ENCODE measurements at regions not wholly inside any gene's neighbourhood (a gene's known extent, or its start where the extent isn't known, plus 50 kb on each side); places are given as distances from the start of the nearest gene placed in this dataset.

DNA sequence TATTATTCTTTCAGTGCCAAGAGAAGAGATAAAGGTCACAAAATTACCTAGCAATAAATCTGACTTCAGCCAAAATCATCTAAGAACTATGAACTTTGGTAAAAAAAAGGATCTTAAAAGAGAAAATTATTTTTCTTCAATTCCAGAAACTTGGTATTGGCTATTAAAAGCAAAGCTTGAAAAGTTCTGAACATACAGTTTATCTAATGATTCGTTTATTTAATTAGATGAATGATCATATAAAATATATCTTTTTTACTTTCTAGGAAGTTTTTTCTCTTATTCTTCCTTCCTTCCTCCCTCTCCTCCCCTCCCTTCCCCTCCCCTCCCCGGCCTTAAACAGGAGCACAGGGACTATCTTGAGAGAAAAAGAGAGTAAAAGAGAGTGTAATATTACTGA, 536.1 kb downstream of the SOX11 start:
- TF ChIP-seq ZNF710 (CRISPR knock-in tag; IDR thresholded peaks at IDR 0.05; ENCODE audit: borderline replicate concordance) (no peak), GFI1 (CRISPR knock-in tag; IDR thresholded peaks at IDR 0.05; ENCODE audit: borderline replicate concordance) (no peak), PCBP1 (IDR thresholded peaks at IDR 0.05; ENCODE audit: borderline replicate concordance, low read depth, low read length) (0 out of 2 replicates have a peak, but pooled peaks have one; percentile 25), SP2 (CRISPR knock-in tag; IDR thresholded peaks at IDR 0.05) (no peak), ZNF543 (CRISPR knock-in tag; IDR thresholded peaks at IDR 0.05) (no peak), ZNF124 (CRISPR knock-in tag; IDR thresholded peaks at IDR 0.05) (no peak), ZNF879 (CRISPR knock-in tag; IDR thresholded peaks at IDR 0.05) (no peak), RFXAP (CRISPR knock-in tag; IDR thresholded peaks at IDR 0.05; ENCODE audit: borderline replicate concordance) (no peak), HNRNPK (IDR thresholded peaks at IDR 0.05; ENCODE audit: low read depth, low read length, poor library complexity, severe bottlenecking) (peak; percentile 97)
- TF ChIP-seq, protein P1, sequence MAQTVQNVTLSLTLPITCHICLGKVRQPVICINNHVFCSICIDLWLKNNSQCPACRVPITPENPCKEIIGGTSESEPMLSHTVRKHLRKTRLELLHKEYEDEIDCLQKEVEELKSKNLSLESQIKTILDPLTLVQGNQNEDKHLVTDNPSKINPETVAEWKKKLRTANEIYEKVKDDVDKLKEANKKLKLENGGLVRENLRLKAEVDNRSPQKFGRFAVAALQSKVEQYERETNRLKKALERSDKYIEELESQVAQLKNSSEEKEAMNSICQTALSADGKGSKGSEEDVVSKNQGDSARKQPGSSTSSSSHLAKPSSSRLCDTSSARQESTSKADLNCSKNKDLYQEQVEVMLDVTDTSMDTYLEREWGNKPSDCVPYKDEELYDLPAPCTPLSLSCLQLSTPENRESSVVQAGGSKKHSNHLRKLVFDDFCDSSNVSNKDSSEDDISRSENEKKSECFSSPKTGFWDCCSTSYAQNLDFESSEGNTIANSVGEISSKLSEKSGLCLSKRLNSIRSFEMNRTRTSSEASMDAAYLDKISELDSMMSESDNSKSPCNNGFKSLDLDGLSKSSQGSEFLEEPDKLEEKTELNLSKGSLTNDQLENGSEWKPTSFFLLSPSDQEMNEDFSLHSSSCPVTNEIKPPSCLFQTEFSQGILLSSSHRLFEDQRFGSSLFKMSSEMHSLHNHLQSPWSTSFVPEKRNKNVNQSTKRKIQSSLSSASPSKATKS (CRISPR knock-in tag; IDR thresholded peaks at IDR 0.05), result no peak
- TF ChIP-seq, protein P2, sequence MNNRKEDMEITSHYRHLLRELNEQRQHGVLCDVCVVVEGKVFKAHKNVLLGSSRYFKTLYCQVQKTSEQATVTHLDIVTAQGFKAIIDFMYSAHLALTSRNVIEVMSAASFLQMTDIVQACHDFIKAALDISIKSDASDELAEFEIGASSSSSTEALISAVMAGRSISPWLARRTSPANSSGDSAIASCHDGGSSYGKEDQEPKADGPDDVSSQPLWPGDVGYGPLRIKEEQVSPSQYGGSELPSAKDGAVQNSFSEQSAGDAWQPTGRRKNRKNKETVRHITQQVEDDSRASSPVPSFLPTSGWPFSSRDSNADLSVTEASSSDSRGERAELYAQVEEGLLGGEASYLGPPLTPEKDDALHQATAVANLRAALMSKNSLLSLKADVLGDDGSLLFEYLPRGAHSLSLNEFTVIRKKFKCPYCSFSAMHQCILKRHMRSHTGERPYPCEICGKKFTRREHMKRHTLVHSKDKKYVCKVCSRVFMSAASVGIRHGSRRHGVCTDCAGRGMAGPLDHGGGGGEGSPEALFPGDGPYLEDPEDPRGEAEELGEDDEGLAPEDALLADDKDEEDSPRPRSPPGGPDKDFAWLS (CRISPR knock-in tag; IDR thresholded peaks at IDR 0.05; ENCODE audit: borderline replicate concordance), result no peak
- Histone ChIP-seq H3K9ac (ENCODE audit: insufficient read depth, low read depth, low read length) (no peak overlapping the region), H2AFZ (ENCODE audit: low read length) (no peak overlapping the region), H3K27ac (ENCODE audit: extremely low read length, insufficient read depth, low read length) (no peak overlapping the region), H3K79me2 (ENCODE audit: insufficient read depth, low read length) (no peaks in the 10 kb centered on the region), H3K4me1 (ENCODE audit: insufficient read depth, low read length) (no peaks in the 10 kb centered on the region), H3K36me3 (replicated peaks in 1 of 2; ENCODE audit: control insufficient read depth in 1 of 2, insufficient read depth in 2 of 2, low read length in 2 of 2) (no peaks in the 10 kb centered on the region), H3K9me3 (ENCODE audit: low read length) (peaks cover 71% of the 10 kb centered on the region), H3K4me3 (replicated peaks in 1 of 3; ENCODE audit: insufficient read depth in 1 of 3, low read depth in 2 of 3, low read length in 3 of 3) (no peak overlapping the region), H4K20me1 (ENCODE audit: insufficient read depth, low read length) (no peaks in the 10 kb centered on the region), H3K4me2 (ENCODE audit: low read depth, low read length) (no peak overlapping the region), H3K27me3 (ENCODE audit: control insufficient read depth in 1 of 2, insufficient read depth in 2 of 2, low read length in 2 of 2) (no peaks in the 10 kb centered on the region)
- ATAC-seq, result no peak
- no peak for DNase-seq (ENCODE audit: low spot score)
- intact Hi-C loops (cut with micrococcal nuclease; ENCODE audit: unreplicated experiment) (no loop called here), in situ Hi-C loops (cut with HindIII; ENCODE audit: extremely low pct_ligation_motif_present, low pct_unique_long_range_greater_than_20kb) (no loop called here)
- ChIA-PET CTCF (ENCODE audit: low intra/inter-chr PET ratio, low total read pairs) (no interaction called here), POLR2A (no interaction called here)
- WGBS (ENCODE audit: low lambda C conversion rate), result 1% methylated on average over 2 of the region's 2 CpGs
- BruUV-seq (replicated peaks), result no TSS peak
- no peak for FAIRE-seq

All from HepG2 (cell line).